ENCODE measurements at regions not wholly inside any gene's neighbourhood (a gene's known extent, or its start where the extent isn't known, plus 50 kb on each side); places are given as distances from the start of the nearest gene placed in this dataset.

- no peak for TF ChIP-seq CTCF (IDR thresholded peaks at IDR 0.05)
- TF ChIP-seq POLR2A (IDR thresholded peaks at IDR 0.05): no peak
Observed at GRCh38 chr5:14019768-14020290, 75.3 kb upstream of the DNAH5 start.

Data from right lobe of liver (tissue), 4 donors.